SK-N-MC (cell line): ENCODE measurements at regions not wholly inside any gene's neighbourhood (a gene's known extent, or its start where the extent isn't known, plus 50 kb on each side); places are given as distances from the start of the nearest gene placed in this dataset.

Experiments used
- DNase-seq: peaks from one replicate; pipeline ENCODE4 v3.0.0-alpha.2; 2011; ENCODE audit warnings: low read depth, low spot score
- H3K27ac ChIP-seq: fragments of 200-600 bp; sonication (generic); 2 replicates; pipeline ENCODE4 v1.5.1; 2016; ENCODE audit warnings: mixed run types
- H3K36me3 ChIP-seq: fragments of 200-600 bp; sonication (generic); 2 replicates; pipeline ENCODE4 v1.6.1; 2017; ENCODE audit warnings: antibody characterized with exemption, low read length, mixed read lengths; ENCODE audit not compliant: insufficient read depth
- H3K4me3 ChIP-seq: fragments of 200-600 bp; sonication (generic); 2 replicates; pipeline ENCODE4 v1.5.1; 2016
- H3K9ac ChIP-seq: fragments of 200-600 bp; sonication (generic); 2 replicates; pipeline ENCODE4 v1.8.0; 2017; ENCODE audit warnings: mixed run types, mixed read lengths; ENCODE audit not compliant: insufficient read length
- H3K9me3 ChIP-seq: fragments of 200-600 bp; sonication (generic); 2 replicates; pipeline ENCODE4 v1.6.1; 2017; ENCODE audit warnings: low read depth, mild to moderate bottlenecking, antibody characterized with exemption, low read length, moderate library complexity, mixed read lengths
- EZH2 ChIP-seq: fragments of 200-600 bp; sonication (generic); IDR thresholded peaks from one replicate; pipeline ENCODE4 v1.6.1; 2017; ENCODE audit warnings: antibody characterized with exemption
- FOXP2 ChIP-seq: optimal IDR thresholded peaks from 2 replicates; pipeline ENCODE3; 2011; ENCODE audit warnings: mild to moderate bottlenecking, moderate library complexity; ENCODE audit not compliant: insufficient read depth; ENCODE audit errors: extremely low read length, control extremely low read depth
- POLR2AphosphoS5 ChIP-seq: IDR thresholded peaks from 2 replicates; pipeline ENCODE4 v1.6.1; 2012; ENCODE audit warnings: mild to moderate bottlenecking, low read depth, low read length, borderline replicate concordance

DNA sequence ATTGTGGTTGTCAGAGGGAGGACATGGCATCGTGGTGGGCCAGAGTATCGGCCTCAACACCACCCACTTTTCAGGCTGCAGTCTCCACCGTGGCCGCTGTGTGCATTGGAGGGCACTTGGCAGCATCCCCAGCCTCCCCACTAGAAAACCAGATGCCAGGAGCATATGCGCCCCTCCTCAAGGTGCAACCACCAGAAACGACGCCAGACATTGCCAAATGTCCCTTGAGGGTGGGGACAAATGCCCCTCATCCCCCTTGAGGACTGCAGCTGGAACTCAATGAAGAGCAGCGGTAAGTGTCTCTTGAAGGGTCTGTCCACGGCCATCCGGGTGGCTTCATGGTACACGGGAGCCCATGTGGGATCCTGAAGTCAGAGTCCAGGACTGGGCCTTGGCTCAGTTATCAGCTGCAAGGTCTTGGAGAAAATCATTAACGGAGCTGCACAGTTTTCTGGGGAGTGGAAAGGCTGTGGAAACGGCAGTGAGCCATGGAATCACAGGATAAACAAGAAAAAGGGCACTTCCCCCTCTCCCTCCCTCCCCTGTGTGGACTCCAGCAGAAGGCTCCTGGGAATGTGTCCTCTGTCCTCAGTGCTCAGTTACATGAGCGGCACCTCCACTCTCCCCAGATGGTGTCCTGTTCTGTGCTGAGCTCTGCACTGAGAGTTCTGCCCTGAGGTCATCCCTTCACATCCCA is 324.4 kb upstream of the B3GAT1 start:
- Histone ChIP-seq H3K9ac (no peak overlapping the region), H3K27ac (no peak overlapping the region)

DNA sequence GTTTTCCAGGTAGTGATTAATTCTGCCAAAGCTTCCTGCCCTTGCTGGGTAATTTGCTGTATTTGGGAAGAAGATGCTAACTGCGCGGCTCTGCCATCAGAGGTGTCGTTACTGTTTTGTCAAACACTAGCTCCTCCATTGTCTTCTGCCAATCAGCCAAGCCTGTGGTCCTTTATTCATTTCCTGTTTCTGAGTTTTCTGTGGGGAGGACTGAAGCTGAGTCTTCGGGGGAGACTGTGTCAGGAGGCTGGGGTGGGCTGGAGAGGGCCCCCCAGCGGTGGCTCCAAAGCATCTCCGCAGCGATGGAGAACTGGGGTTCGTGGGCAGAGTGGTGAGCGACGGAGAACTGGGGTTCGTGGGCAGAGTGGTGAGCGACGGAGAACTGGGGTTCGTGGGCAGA is 322.9 kb upstream of the B3GAT1 start:
- no peak for DNase-seq
- Histone ChIP-seq H3K4me3 (no peak overlapping the region), H3K27ac (no peak overlapping the region), H3K36me3 (no peaks in the 10 kb centered on the region), H3K9ac (no peak overlapping the region), H3K9me3 (no peaks in the 10 kb centered on the region)
- TF ChIP-seq FOXP2: no peak
- no peak for TF ChIP-seq EZH2
- TF ChIP-seq POLR2AphosphoS5: no peak

More for the DNA sequence above, 324.4 kb upstream of the B3GAT1 start:
- no peak for DNase-seq
- Histone ChIP-seq H3K9me3 (no peaks in the 10 kb centered on the region), H3K36me3 (no peaks in the 10 kb centered on the region), H3K4me3 (no peak overlapping the region)
- TF ChIP-seq POLR2AphosphoS5: no peak
- TF ChIP-seq EZH2: no peak
- TF ChIP-seq FOXP2: no peak

DNA sequence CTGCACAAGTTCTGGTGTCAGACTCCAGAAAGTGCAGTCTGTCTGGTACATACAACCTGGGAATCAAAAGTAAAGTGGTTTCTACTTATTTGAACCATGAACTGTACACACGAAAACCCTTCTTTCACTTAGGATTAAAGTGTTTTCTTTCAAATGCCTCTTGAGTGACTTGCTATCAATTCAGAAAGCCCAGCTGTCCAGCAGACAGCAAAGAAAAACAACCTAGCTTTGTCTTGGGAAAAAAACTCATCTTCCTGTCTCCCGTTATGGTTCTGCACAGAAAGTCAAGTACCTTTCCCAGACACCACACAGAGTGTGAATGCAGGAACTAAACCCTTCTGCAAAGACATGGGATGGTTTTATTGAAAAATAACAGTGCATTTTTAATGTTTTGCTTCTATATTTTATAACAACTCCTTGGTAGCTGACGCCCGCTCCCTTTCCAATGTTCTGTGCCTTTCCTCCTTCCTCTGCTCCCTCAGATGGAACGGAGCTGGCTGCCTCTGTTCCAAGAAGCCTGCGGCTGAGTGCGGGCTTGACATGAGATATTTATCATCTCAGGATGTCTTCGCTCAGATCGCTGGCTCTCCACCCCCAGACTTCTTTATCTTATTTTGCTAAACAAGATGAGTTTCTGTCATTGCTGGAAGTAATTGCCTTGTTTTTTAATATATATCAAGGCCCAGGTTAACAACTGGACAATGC is 322.3 kb upstream of the B3GAT1 start:
- no peak for DNase-seq
- TF ChIP-seq FOXP2 (no peak), EZH2 (no peak), POLR2AphosphoS5 (no peak)
- H3K9me3 ChIP-seq: no peaks in the 10 kb centered on the region

DNA sequence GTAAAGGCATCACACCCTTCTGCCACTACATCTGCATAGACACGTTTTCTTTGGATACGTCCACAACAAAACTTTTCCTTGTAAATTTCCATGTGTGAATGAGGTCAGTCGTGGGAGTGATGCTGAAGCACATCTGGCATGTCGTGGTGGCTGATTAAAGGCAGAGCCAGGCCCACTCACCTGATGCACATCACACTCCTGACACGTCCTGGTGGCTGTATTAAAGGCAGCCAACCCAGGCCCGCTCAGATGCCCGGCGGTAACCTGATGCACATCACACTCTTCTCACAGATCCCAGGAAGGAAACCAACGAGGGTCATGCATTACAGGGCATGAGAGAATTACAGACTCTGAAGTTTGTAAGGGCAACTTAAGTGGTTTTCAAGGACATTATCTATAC is 321.6 kb upstream of the B3GAT1 start:
- TF ChIP-seq FOXP2 (no peak), EZH2 (no peak), POLR2AphosphoS5 (no peak)
- Histone ChIP-seq H3K36me3 (no peaks in the 10 kb centered on the region), H3K9me3 (no peaks in the 10 kb centered on the region), H3K9ac (no peak overlapping the region), H3K27ac (no peak overlapping the region), H3K4me3 (no peak overlapping the region)
- DNase-seq: no peak

More for the DNA sequence above, 322.3 kb upstream of the B3GAT1 start:
- Histone ChIP-seq H3K4me3 (no peak overlapping the region), H3K9ac (no peak overlapping the region), H3K27ac (no peak overlapping the region), H3K36me3 (no peaks in the 10 kb centered on the region)

GRCh38 chr11:134731213-134731961 is 319.3 kb upstream of the B3GAT1 start:
- H3K4me3 ChIP-seq: no peak overlapping the region
- no peaks in the 10 kb centered on the region for H3K36me3 ChIP-seq
- no peak overlapping the region for H3K9ac ChIP-seq
- DNase-seq: no peak
- no peak for TF ChIP-seq EZH2
- no peak for TF ChIP-seq POLR2AphosphoS5
- TF ChIP-seq FOXP2: no peak
- H3K27ac ChIP-seq: no peak overlapping the region
- no peaks in the 10 kb centered on the region for H3K9me3 ChIP-seq

GRCh38 chr11:134730561-134731212 is 318.6 kb upstream of the B3GAT1 start:
- no peak overlapping the region for H3K27ac ChIP-seq
- no peaks in the 10 kb centered on the region for H3K36me3 ChIP-seq
- H3K9ac ChIP-seq: no peak overlapping the region
- no peak for TF ChIP-seq EZH2
- no peak for TF ChIP-seq POLR2AphosphoS5
- no peak for TF ChIP-seq FOXP2
- no peaks in the 10 kb centered on the region for H3K9me3 ChIP-seq
- DNase-seq: no peak
- H3K4me3 ChIP-seq: no peak overlapping the region

DNA sequence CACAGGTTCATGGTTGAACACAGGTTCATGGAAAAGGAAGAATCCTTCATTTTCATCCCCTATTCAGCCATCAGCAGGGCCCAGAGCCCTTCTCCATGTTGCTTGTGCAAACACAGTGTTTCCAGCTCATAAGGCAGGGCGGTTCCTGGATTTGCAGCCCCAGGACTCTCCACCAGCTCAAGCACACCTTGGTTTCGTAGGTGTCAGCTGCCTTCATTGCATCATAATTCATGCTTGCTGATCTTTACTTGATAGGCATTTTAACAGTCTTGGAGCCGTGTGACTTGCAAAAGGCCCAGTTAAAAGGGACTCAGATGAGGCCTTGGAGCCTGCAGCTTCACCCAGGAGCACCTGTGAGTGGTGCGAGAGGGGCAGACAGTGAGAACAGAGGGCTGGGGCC is 318.1 kb upstream of the B3GAT1 start:
- H3K9me3 ChIP-seq: no peaks in the 10 kb centered on the region
- H3K36me3 ChIP-seq: no peaks in the 10 kb centered on the region
- DNase-seq: no peak
- H3K9ac ChIP-seq: no peak overlapping the region
- H3K27ac ChIP-seq: no peak overlapping the region
- H3K4me3 ChIP-seq: no peak overlapping the region
- TF ChIP-seq FOXP2 (no peak), EZH2 (no peak), POLR2AphosphoS5 (no peak)

GRCh38 chr11:134728186-134728585 is 316.1 kb upstream of the B3GAT1 start:
- no peak for DNase-seq
- H3K4me3 ChIP-seq: no peak overlapping the region
- no peaks in the 10 kb centered on the region for H3K36me3 ChIP-seq
- TF ChIP-seq EZH2: no peak
- TF ChIP-seq POLR2AphosphoS5: no peak
- TF ChIP-seq FOXP2: no peak
- H3K27ac ChIP-seq: no peak overlapping the region
- no peak overlapping the region for H3K9ac ChIP-seq
- H3K9me3 ChIP-seq: no peaks in the 10 kb centered on the region
